ENCODE measurements at regions not wholly inside any gene's neighbourhood (a gene's known extent, or its start where the extent isn't known, plus 50 kb on each side); places are given as distances from the start of the nearest gene placed in this dataset.

- TF ChIP-seq, protein P1, sequence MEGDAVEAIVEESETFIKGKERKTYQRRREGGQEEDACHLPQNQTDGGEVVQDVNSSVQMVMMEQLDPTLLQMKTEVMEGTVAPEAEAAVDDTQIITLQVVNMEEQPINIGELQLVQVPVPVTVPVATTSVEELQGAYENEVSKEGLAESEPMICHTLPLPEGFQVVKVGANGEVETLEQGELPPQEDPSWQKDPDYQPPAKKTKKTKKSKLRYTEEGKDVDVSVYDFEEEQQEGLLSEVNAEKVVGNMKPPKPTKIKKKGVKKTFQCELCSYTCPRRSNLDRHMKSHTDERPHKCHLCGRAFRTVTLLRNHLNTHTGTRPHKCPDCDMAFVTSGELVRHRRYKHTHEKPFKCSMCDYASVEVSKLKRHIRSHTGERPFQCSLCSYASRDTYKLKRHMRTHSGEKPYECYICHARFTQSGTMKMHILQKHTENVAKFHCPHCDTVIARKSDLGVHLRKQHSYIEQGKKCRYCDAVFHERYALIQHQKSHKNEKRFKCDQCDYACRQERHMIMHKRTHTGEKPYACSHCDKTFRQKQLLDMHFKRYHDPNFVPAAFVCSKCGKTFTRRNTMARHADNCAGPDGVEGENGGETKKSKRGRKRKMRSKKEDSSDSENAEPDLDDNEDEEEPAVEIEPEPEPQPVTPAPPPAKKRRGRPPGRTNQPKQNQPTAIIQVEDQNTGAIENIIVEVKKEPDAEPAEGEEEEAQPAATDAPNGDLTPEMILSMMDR (IDR thresholded peaks at IDR 0.05; ENCODE audit: insufficient read depth, low read depth, low read length) = no peak
- TF ChIP-seq EZH2 (IDR thresholded peaks at IDR 0.05; ENCODE audit: insufficient read depth, low read length) = no peak
Measured at GRCh38 chr7:52723606-52724005, 311.8 kb upstream of the POM121L12 start.

Measured in astrocyte (in vitro differentiated cells and primary cell).